Endodermal cell (in vitro differentiated cells): ENCODE measurements at regions not wholly inside any gene's neighbourhood (a gene's known extent, or its start where the extent isn't known, plus 50 kb on each side); places are given as distances from the start of the nearest gene placed in this dataset.

Experiments
- DNase-seq: peaks from one replicate; pipeline ENCODE4 v3.0.0-alpha.2; 2017
- H3K27ac ChIP-seq: 2 replicates; pipeline ENCODE4 v1.5.1; 2013; ENCODE audit warnings: mild to moderate bottlenecking, low read depth, low read length, moderate library complexity
- H3K27me3 ChIP-seq: 2 replicates; pipeline ENCODE4 v1.6.1; 2013; ENCODE audit warnings: mild to moderate bottlenecking, low read length, moderate library complexity; ENCODE audit not compliant: insufficient read depth, control insufficient read depth, poor library complexity, severe bottlenecking
- H3K36me3 ChIP-seq: 2 replicates; pipeline ENCODE4 v1.7.0; 2013; ENCODE audit warnings: mild to moderate bottlenecking, low read length, moderate library complexity; ENCODE audit not compliant: control insufficient read depth, insufficient read depth
- H3K4me1 ChIP-seq: one replicate; pipeline ENCODE4 v1.7.0; 2013; ENCODE audit warnings: low read length; ENCODE audit not compliant: control insufficient read depth, insufficient read depth
- H3K4me3 ChIP-seq: 2 replicates; pipeline ENCODE4 v1.5.1; 2013; ENCODE audit warnings: mild to moderate bottlenecking, low read length, moderate library complexity
- H3K9ac ChIP-seq: 2 replicates; pipeline ENCODE4 v1.6.1; 2013; ENCODE audit warnings: mild to moderate bottlenecking, low read length, moderate library complexity; ENCODE audit not compliant: poor library complexity, severe bottlenecking; ENCODE audit errors: extremely low read depth
- H3K9me3 ChIP-seq: 2 replicates; pipeline ENCODE4 v1.6.1; 2013; ENCODE audit warnings: mild to moderate bottlenecking, low read length, moderate library complexity; ENCODE audit not compliant: control insufficient read depth
- H3K27ac Mint-ChIP-seq: 2 replicates; pipeline ENCODE4 v1.8.0; 2020; ENCODE audit warnings: mixed read lengths
- H3K27me3 Mint-ChIP-seq: 2 replicates; pipeline ENCODE4 v1.8.0; 2021; ENCODE audit warnings: mild to moderate bottlenecking, mixed read lengths; ENCODE audit not compliant: insufficient read depth
- H3K36me3 Mint-ChIP-seq: 2 replicates; pipeline ENCODE4 v1.8.0; 2020; ENCODE audit warnings: low read depth, mixed read lengths
- H3K4me1 Mint-ChIP-seq: 2 replicates; pipeline ENCODE4 v1.8.0; 2020; ENCODE audit warnings: mixed read lengths
- H3K4me3 Mint-ChIP-seq: 2 replicates; pipeline ENCODE4 v1.8.0; 2020; ENCODE audit warnings: mild to moderate bottlenecking, moderate library complexity, mixed read lengths
- H3K9me3 Mint-ChIP-seq: 2 replicates; pipeline ENCODE4 v1.8.0; 2020; ENCODE audit warnings: mild to moderate bottlenecking, mixed read lengths
- CTCF ChIP-seq: fragments of 200-600 bp; sonication (generic); conservative IDR thresholded peaks from 2 replicates; pipeline ENCODE4 v1.5.0; 2021; ENCODE audit warnings: antibody characterized with exemption, mild to moderate bottlenecking
- whole genome bisulfite sequencing, 2 experiments: methylation state at CpG; one replicate each; pipeline versions ENCODE4 v1.1.5 to v1.1.7; 2013; ENCODE audit warnings: missing lambda C conversion rate in 2 of 2, mixed read lengths in 1 of 2; ENCODE audit not compliant: insufficient coverage in 1 of 2, insufficient read length in 1 of 2; 5-methylcytosine and 5-hydroxymethylcytosine counted together

- H3K9ac ChIP-seq, result no peak overlapping the region
- no peak overlapping the region for H3K27ac ChIP-seq
- H3K36me3 ChIP-seq, result no peaks in the 10 kb centered on the region
- Mint-ChIP-seq H3K9me3 (no peaks in the 10 kb centered on the region), H3K4me1 (no peaks in the 10 kb centered on the region), H3K27me3 (no peaks in the 10 kb centered on the region), H3K27ac (no peak overlapping the region), H3K4me3 (no peak overlapping the region), H3K36me3 (no peaks in the 10 kb centered on the region)
- no peak overlapping the region for H3K4me3 ChIP-seq
- no peaks in the 10 kb centered on the region for H3K27me3 ChIP-seq
- peak; percentile 61 for TF ChIP-seq CTCF
- H3K9me3 ChIP-seq, result no peaks in the 10 kb centered on the region
- peak; percentile 86 for DNase-seq
- no peaks in the 10 kb centered on the region for H3K4me1 ChIP-seq
- WGBS, 2 experiments, result 54 to 74% methylated on average over 3 to 5 of the region's 5 CpGs
Measured at GRCh38 chr19:32067685-32068084, 277.7 kb upstream of the ZNF507 start.

- no peak overlapping the region for H3K27ac ChIP-seq
- Mint-ChIP-seq H3K4me3 (no peak overlapping the region), H3K27ac (no peak overlapping the region), H3K4me1 (no peaks in the 10 kb centered on the region), H3K9me3 (no peaks in the 10 kb centered on the region), H3K36me3 (no peaks in the 10 kb centered on the region), H3K27me3 (no peaks in the 10 kb centered on the region)
- no peak for DNase-seq
- no peak overlapping the region for H3K4me3 ChIP-seq
- no peaks in the 10 kb centered on the region for H3K27me3 ChIP-seq
- no peak overlapping the region for H3K9ac ChIP-seq
- no peaks in the 10 kb centered on the region for H3K4me1 ChIP-seq
- no peak for TF ChIP-seq CTCF
- 66 to 87% methylated on average over 4 to 6 of the region's 7 CpGs for WGBS, 2 experiments
- no peaks in the 10 kb centered on the region for H3K36me3 ChIP-seq
- no peaks in the 10 kb centered on the region for H3K9me3 ChIP-seq
Measured at GRCh38 chr19:32068793-32069192, 276.6 kb upstream of the ZNF507 start.

GRCh38 chr19:32070101-32070500 lies 275.3 kb upstream of the ZNF507 start:
- whole genome bisulfite sequencing, 2 experiments, result 89 to 96% methylated on average over 9 to 13 of the region's 13 CpGs
- Mint-ChIP-seq H3K9me3 (no peaks in the 10 kb centered on the region), H3K36me3 (no peaks in the 10 kb centered on the region)

More at GRCh38 chr19:32070101-32070500, 275.3 kb upstream of the ZNF507 start:
- no peaks in the 10 kb centered on the region for H3K9me3 ChIP-seq
- H3K27me3 ChIP-seq, result no peaks in the 10 kb centered on the region
- no peak overlapping the region for H3K9ac ChIP-seq
- no peaks in the 10 kb centered on the region for H3K27me3 Mint-ChIP-seq
- H3K4me1 Mint-ChIP-seq, result no peaks in the 10 kb centered on the region
- no peak for TF ChIP-seq CTCF
- no peak overlapping the region for H3K4me3 ChIP-seq
- H3K27ac ChIP-seq, result no peak overlapping the region
- no peak overlapping the region for H3K4me3 Mint-ChIP-seq
- H3K4me1 ChIP-seq, result no peaks in the 10 kb centered on the region
- no peaks in the 10 kb centered on the region for H3K36me3 ChIP-seq
- no peak overlapping the region for H3K27ac Mint-ChIP-seq
- DNase-seq, result no peak
